Kidney (tissue), 13 donors: ENCODE measurements at regions not wholly inside any gene's neighbourhood (a gene's known extent, or its start where the extent isn't known, plus 50 kb on each side); places are given as distances from the start of the nearest gene placed in this dataset.
"Not testable (repeated sequence)": the region's sequence is repeated elsewhere in the genome, so short reads cannot be mapped to it uniquely, and the experiment has no call there.

Experiments
- DNase-seq, 5 donors: peaks; one replicate each; pipeline ENCODE4 v3.0.0-alpha.2; 2013 to 2020
- FAIRE-seq: peaks from 2 replicates; lab custom pipeline; 2012; peaks lifted over from hg19 to GRCh38; lab: Jason Lieb, UNC
- H3K27ac ChIP-seq, 2 donors: one replicate each; pipeline ENCODE4 v1.7.0; 2013; ENCODE audit warnings: low read depth in 2 of 2, low read length in 2 of 2, inconsistent platforms in 1 of 2
- H3K27me3 ChIP-seq: one replicate; pipeline ENCODE4 v1.7.1; 2013; ENCODE audit warnings: low read length, inconsistent platforms; ENCODE audit not compliant: control insufficient read depth, insufficient read depth
- H3K36me3 ChIP-seq, 3 donors: one replicate each; pipeline versions ENCODE4 v1.7.0 to v1.7.1; 2013; ENCODE audit warnings: low read length in 3 of 3, control low read depth in 1 of 3, inconsistent platforms in 1 of 3; ENCODE audit not compliant: insufficient read depth in 3 of 3, control insufficient read depth in 2 of 3
- H3K4me1 ChIP-seq, 3 donors: one replicate each; pipeline versions ENCODE4 v1.7.0 to v1.7.1; 2013; ENCODE audit warnings: low read length in 3 of 3, inconsistent platforms in 1 of 3, low read depth in 1 of 3; ENCODE audit not compliant: control insufficient read depth in 2 of 3, insufficient read depth in 2 of 3
- H3K4me3 ChIP-seq, 3 donors: one replicate each; pipeline versions ENCODE4 v1.7.0 to v1.8.1; 2013; ENCODE audit warnings: low read length in 3 of 3, control low read depth in 1 of 3, inconsistent platforms in 1 of 3
- H3K9ac ChIP-seq, 3 donors: one replicate each; pipeline versions ENCODE4 v1.7.0 to v1.7.1; 2013; ENCODE audit warnings: low read length in 3 of 3, control low read depth in 1 of 3, inconsistent platforms in 1 of 3
- H3K9me3 ChIP-seq, 3 donors: one replicate each; pipeline versions ENCODE4 v1.7.0 to v1.7.1; 2013; ENCODE audit warnings: low read length in 3 of 3, control low read depth in 1 of 3, inconsistent platforms in 1 of 3; ENCODE audit not compliant: control insufficient read depth in 2 of 3, insufficient read depth in 1 of 3
- CTCF ChIP-seq: IDR thresholded peaks from 3 replicates; pipeline ENCODE4 v1.5.1; 2012; ENCODE audit warnings: mild to moderate bottlenecking, moderate library complexity, borderline replicate concordance; ENCODE audit not compliant: insufficient read depth; ENCODE audit errors: extremely low read depth
- intact Hi-C: fragments of 100-400 bp; cut with DNase I; formaldehyde crosslinking; loops from one replicate; pipeline ENCODE4 v1.11.1; 2022
- donor health status: control.
- donor health status: control.
- donor health status: control.
- donor health status: control.
- donor health status: control.
- donor health status: DM: yes; HTN: yes; CAD: no.
- donor health status: Normal renal cell carcinoma (clear cell type).

- TF ChIP-seq CTCF: no peak
- intact Hi-C loops: no loop called here
- Histone ChIP-seq H3K27ac (no peak overlapping the region), H3K4me3 (no peak overlapping the region), H3K36me3 (no peaks in the 10 kb centered on the region), H3K27me3 (no peaks in the 10 kb centered on the region), H3K4me1 (no peaks in the 10 kb centered on the region), H3K9me3 (no peaks in the 10 kb centered on the region), H3K9ac (no peak overlapping the region)
- FAIRE-seq: no peak
- DNase-seq: no peak
Measured at GRCh38 chrX:25503826-25504225, 488.1 kb upstream of the ARX start.

GRCh38 chrX:25507801-25508200, 492.0 kb upstream of the ARX start:
- no peaks in the 10 kb centered on the region for H3K27me3 ChIP-seq
- TF ChIP-seq CTCF: no peak
- no peaks in the 10 kb centered on the region for H3K9me3 ChIP-seq
- H3K9ac ChIP-seq: no peak overlapping the region
- DNase-seq (no peak), FAIRE-seq (no peak)
- H3K36me3 ChIP-seq: no peaks in the 10 kb centered on the region
- H3K4me1 ChIP-seq: no peaks in the 10 kb centered on the region
- H3K27ac ChIP-seq: no peak overlapping the region
- H3K4me3 ChIP-seq: no peak overlapping the region
- intact Hi-C loops: no loop called here

GRCh38 chrX:25519258-25519657, 503.5 kb upstream of the ARX start:
- no peak for TF ChIP-seq CTCF
- Histone ChIP-seq H3K4me3 (no peak overlapping the region), H3K27me3 (no peaks in the 10 kb centered on the region), H3K4me1 (no peaks in the 10 kb centered on the region), H3K9me3 (no peaks in the 10 kb centered on the region), H3K9ac (no peak overlapping the region), H3K27ac (no peak overlapping the region), H3K36me3 (no peaks in the 10 kb centered on the region)
- FAIRE-seq (no peak), DNase-seq (no peak)
- intact Hi-C loops: no loop called here

GRCh38 chrX:25522443-25523010, 506.8 kb upstream of the ARX start:
- H3K36me3 ChIP-seq, DNase-seq, H3K27ac ChIP-seq, H3K9ac ChIP-seq, H3K27me3 ChIP-seq, intact Hi-C loops, H3K4me1 ChIP-seq, H3K9me3 ChIP-seq, H3K4me3 ChIP-seq, FAIRE-seq: not testable (repeated sequence)
